GM21529 (cell line): ENCODE measurements at regions not wholly inside any gene's neighbourhood (a gene's known extent, or its start where the extent isn't known, plus 50 kb on each side); places are given as distances from the start of the nearest gene placed in this dataset.
"Not testable (repeated sequence)": the region's sequence is repeated elsewhere in the genome, so short reads cannot be mapped to it uniquely, and the experiment has no call there.

Experiments used
- ATAC-seq: cut with Tn5 transposase; IDR thresholded peaks from one replicate; pipeline ENCODE4 v1.9.1; 2021; ENCODE audit not compliant: unreplicated experiment

DNA sequence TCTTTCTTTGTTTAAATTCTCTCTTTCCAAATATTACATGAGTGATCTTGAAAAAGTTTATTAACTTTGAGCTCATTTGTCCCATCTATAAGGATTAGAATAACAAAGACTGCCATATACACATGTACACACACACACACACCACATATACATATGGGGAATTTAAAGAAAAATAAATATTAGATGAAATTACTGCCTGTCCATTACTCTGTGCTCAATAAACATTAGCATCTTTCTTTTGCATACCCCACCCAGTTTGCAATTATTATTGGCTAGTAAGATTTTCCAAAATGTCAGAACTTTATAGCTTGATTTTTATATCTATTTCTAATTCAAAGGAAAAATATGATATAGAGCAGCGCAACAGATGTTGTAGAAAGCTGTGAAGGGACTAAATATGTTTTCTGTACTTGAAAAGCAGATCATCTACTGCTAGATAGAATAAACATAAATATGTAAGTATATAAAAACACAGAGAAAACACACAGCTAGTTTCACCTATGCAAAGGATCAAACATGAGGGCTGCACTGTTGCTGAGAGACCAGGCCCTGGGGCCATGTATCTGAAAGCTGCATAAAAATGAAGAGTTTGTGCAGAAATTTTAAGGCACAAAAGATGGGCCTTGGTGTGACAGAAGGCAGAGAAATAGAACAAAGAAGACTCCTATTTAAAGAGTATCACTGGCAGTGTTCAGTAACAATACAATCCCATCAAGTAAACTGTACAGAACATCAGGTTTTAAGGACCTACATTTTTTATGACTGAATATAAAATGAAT lies 114.2 kb upstream of the NECTIN3 start:
- ATAC-seq = no peak

DNA sequence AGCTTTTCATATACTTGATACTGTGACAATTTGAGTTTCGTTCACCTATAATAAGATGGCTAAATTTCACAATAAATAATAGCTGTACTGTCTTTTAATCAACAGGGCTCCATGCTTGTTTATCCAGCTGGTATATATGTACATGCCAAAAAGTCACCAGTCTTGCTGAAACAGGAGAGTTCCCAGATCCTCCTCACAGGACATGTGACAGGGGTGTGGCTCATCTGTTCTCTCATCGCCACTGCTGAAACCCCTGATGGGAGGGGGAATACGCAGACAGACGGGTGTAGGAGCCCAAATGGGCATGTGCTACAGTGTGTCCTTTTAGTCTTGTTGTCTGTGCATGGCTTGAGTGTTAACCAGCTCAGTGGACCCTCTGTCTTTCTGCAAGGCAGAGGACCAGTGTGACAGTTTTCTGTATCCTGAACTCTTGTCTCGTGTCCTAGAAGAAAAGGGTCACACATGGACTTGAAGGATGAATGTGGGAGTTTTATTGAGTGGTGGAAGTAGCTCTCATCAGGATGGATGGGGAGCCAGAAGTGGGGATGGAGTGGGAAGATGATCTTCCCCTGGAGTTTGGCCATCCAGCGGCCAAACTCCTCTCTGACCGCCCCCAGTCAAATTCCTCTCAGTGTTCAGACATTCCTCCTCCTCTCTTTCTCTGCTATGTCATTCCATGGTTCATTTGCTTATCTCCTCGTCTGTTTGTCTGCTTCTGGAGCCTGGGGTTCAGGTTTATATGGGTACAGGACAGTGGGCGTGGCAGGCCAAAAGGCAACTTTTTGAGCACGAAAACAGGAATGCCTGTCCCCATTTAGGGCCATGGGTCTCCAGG lies 113.1 kb upstream of the NECTIN3 start:
- no peak for ATAC-seq

DNA sequence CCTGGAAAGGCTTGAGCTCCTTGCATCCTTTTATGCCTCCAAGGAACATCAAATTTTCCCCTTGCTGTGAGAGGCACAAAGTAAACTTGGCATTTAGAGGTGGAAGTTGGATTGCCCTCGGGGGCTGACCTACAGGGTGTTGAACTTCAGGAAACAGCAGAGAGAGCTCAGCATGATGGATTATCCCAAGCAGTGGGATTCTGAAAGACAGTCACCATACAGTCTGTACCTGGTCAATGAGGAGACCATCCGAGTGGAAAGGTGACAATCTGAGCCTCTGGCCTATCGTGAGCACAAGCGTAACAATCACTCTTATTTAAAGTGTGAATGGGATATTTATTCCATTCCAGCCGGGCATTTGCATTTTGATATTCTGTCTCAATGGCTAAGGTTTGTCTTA lies 105.6 kb upstream of the NECTIN3 start:
- no peak for ATAC-seq

DNA sequence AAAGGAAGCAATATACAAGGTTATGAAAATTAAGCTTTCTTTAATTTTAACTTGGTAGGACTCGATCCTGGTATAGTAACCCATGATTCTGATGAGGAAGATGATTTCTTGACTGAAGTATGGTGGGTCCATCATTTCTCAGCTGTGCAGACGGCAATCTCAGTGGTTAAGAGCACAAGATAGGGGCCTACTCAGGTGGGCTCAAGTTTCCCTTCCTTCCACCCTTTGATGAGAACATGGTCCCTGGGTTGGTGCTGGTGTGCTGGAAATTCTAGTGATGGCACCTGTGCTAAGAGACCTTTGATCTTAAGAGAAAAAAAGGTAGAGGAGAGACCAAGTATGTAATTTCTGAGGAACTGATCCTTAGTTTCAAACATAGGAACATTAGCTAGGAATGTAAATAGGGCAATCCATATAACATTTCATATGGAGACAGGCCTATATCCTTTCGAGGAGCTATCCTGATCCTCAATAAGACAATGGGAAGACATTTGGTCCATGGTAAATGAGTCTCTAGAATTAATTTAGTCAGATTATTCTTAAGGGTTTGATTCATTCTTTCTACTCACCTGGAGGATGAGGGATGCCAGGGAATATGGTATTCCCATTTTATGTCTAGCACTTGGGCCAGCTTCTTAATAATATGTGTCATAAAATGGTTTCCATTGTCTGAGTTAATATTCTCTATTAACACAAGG lies 104.5 kb upstream of the NECTIN3 start:
- ATAC-seq = no peak

DNA sequence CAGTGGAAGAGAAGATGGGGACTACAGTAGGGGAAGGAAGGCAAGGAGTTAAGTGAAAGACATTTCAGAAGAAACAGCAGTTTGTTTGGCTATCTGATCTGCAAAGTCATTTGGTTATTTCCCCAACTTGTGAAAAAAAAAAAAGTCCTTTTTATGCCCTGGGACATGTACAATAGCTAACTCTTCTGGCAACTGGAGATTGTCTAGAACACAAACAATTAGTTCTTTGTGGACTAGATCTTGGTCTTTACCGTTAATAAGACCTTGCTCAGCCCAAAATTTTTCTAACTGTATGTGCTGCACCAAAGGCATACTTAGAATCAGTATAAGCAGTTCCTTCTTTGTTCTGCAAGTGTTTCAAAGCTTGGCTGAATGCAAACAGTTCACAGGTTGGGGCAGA lies 103.5 kb upstream of the NECTIN3 start:
- no peak for ATAC-seq

DNA sequence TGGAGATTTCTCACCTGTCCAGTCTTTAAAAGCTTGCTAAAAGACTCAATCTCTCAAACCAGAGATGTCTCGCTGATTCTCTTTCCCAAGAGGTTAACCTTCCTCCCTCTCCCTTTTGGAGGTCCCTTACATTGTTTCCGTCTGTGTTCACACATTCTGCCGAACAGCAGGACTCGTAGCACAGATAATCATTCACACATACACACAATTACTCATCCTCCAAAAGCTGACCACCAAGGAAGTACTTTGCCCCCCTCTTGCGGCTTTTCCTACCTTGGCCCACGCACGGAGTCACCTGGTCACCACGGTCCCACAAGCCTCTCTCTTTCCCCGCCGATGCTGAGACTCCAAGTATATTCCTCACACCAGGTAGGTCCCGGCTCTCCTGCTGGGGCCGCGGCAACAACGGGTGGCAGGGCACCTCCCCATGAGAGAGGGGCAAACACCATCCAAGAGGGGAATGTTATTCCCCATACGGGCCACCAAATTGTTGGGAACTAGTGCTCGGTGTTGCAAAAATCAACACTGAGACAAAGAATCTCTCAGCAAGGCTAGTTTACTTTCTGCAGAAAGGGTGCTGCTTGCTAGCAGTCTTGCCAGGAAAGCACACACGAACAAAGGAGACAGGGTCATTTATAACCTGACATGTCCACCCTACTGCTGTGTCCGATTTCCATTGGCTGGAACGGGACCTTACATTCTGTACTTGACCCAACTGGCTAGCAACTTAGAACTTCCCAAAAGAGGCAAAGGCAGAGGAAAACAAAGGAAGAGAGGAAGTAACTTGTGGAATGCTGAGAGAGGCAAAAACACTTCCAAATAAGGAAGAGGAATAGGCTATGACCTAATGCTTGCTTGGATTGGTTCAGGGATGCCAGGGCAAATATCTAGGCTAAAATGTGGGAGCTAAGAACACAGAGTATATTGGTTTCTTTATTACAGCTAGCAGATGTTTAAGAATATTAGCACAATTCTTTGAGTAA lies 102.1 kb upstream of the NECTIN3 start:
- ATAC-seq = no peak

DNA sequence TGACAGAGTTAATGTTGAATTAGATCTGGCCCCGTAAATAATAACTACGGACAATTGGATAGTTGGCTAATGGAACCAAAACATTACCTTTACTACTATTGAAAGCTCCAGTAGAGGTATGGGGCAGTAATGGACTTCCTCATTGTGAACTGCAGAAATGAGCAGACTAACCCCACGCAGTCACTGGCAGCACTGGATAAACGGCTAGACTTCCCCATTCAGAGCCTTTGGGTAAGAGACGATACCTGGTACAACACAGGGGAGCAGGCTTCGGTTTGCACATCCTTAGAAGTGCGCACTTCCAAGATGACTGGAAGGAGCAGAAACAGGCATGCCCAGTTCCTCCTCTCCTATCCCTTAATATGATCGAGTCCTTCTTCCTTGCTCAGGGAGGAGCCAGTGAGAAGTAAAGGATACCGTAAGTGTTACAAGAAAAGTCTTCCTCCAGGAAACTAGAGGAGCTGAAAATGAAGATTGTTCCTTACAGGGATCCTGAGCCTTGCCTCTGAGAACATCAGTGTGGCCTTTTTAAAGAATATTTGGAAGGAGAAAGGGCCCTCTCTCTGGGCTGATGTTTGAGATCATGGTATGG lies 100.5 kb upstream of the NECTIN3 start:
- ATAC-seq = no peak

DNA sequence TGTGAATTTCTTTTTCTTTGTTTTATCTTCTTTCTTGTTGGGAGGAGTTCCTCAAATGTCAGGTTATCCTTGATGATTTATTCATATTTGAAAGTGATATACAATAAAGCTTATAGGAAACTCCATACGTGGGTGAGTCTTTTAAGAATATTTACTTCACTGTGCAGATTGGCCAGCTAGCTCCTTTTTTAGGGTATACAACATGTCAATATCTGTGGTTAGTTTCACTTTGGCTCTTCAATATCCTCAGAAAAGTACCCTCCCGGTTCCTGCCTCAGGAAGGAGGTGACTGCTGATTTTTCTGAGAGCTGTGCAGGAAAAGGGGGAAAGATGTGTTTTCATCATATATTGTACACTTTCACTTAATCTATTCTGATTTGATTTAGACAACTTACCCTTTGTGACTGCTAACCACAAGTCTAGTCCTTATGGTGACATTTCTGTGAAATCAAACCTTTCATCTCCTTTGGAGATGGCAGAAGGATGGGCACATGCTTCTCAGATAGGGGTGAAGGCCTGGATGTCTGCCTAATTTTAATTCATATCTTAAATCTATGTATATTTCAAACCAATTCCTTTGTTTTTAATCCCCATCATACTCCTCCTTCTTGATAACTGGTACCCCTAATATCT lies 98.2 kb upstream of the NECTIN3 start:
- ATAC-seq = no peak

DNA sequence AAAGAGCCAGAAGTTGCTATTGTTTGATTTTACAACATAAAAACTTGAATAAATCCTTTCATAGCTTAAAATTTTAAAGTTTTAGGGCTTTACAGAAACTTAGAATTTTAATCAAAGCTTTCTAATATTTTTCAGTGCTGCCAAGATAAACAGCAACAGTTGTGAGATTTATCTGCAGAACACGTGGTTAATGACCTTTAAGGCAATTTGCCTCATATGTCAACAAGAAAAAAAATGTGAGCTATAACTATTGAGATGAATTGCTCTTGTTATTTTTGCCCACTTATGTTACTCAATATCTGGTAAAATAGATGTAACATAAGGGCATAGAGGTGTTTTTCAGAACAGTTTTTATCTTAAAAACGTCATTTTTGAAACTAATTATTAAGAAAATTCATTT lies 96.7 kb upstream of the NECTIN3 start:
- no peak for ATAC-seq

DNA sequence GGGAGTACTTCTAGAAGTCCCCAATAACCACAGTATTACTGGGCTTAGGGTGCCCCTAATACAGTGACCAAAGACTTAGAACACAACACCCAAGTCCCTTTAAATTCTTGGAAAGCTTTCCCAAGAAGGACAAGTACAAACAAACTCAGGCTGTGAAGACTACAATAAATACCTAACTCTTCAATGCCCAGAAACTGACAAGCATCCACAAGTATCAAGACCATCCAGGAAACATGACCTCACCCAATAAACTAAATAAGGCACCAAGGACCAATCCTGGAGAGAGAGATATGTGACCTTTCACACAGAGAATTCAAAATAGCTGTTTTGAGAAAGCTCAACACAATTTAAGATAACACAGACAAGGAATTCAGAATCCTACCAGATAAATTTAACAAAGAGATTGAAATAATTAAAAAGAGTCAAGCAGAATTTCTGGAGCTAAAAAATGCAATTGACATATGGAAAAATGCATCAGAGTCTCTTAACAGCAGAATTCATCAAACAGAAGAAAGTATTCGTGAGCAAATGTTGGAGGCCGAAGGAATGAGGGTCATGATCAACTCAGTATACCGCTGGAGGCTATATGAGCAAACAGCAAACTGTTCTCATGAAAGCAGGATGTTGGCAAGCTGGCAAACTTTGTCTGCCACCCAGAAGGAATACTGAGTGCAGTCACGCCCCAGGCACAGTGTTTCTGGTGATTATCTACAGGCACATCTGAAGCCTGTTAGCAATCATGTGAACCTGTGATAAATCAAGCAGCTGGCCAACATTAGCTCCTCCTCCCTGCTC lies 87.0 kb upstream of the NECTIN3 start:
- ATAC-seq = no peak

DNA sequence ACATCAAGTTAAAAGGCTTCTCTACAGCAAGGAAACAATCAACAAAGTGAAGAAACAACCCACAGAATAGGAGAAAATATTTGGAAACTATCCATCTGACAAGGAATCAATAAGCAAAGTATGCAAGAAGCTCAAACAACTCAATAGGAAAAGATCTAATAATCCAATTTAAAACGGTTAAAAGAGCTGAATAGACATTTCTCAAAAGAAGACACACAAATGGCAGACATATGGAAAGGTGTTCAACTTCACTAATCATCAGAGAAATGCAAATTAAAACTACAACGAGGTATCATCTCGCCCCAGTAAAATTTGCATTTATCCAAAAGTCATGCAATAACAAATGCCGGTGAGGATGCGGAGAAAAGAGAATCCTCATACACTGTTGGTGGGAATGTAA lies 82.2 kb upstream of the NECTIN3 start:
- no peak for ATAC-seq

DNA sequence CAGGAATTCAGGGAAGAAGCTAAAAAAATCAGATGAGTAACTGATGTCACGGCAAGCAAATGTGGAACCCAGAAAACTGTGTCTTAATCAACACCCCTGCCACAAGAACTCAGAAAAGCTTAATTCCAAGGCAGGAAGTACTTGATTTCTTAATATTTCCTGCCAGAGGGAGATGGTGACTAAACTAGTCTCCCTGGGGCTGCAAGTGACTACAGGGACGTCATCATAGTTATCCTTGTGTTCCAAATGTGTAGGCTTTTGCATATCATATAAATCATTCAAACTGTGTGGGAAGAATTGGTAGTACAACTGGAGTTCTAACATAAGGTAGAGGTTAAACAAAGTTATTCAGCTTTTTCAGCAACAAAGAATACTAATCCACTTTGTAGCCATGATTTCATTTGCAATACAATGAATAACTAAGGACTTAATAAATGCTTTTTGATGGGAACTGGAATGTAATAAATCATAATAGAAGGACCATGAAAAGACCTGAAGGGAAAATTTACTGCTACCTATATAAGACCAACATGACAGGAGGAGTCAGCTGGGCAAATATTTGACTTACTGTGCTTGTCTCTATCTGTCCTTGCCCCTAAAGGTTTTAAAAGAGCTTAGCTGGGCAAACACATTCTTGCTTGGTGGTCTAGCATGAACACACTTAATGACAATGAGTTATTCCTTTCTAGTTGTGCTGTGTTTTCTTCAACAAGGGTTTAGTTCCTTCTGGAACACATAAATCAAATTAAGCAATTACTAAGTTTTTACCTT lies 76.0 kb upstream of the NECTIN3 start:
- no peak for ATAC-seq

DNA sequence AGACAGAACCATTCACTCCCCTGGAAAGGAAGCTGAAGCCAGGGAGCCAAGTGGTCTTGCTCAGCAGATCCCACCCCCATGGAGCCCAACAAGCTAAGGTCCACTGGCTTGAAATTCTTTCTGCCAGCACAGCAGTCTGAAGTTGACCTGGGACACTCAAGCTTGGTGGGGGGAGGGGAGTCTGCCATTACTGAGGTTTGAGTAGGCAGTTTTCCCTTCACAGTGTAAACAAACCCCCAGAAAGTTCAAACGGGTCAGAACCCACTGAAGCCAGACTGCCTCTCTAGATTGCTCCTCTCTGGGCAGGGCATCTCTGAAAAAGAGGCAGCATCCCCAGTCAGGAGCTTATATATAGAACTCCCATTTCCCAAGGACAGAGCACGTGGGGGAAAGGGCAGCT lies 72.8 kb upstream of the NECTIN3 start:
- not testable (repeated sequence) for ATAC-seq

DNA sequence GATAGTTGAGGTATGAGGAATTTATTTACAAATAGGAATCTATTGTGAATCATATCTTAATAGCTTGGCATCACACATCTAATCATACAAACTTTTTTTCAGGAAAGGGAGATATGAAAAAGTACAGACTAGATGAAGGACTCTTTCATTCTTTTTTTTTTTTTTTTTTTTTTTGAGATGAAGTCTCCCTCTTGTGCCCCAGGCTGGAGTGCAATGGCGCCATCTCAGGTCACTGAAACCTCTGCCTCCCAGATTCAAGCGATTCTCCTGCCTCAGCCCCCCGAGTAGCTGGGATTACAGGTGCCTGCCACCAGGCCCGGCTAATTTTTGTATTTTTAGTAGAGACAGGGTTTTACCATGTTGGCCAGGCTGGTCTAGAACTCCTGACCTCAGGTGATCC lies 65.1 kb upstream of the NECTIN3 start:
- ATAC-seq = not testable (repeated sequence)

DNA sequence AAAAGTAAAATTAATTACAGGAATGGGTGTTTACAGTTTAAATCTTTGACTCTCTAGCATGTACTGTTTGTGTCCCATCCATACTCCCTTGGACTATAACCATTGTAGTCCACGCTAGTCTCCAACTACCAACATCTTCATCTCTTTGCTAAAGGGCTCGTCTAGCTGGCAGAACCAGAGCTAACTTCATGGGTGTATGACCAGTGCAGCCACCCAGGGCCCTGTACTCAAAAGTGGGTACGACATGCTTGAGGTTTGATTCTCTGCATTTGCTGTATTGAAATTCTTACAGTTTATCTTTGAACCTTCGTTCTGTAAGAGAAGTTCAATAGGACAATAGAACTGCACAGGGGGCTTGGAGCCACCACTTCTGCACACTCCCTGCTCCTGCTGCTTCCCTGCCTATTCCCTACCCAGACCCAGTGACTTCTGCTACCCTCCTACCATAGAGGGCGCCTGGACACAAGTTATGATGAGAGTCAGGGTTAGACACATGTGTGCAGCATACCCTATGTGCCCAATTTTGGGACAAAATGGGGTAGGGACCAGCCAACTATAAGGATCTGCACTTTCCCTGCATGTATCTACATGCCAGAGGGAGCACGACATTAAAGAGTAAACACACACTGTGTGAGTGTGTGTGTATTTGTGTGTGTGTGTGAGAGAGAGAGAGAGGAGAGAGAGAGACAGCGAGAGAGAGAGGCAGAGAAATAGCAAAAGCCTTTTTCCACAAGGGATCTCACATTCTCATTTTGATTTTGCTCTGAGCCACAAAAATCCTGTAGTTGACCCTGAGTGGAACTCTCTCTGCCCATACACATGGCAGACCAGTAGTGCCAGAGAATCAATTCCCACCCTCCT lies 59.0 kb upstream of the NECTIN3 start:
- no peak for ATAC-seq
